ENCODE measurements at regions not wholly inside any gene's neighbourhood (a gene's known extent, or its start where the extent isn't known, plus 50 kb on each side); places are given as distances from the start of the nearest gene placed in this dataset.

GRCh38 chr5:13503017-13503416, 441.5 kb downstream of the DNAH5 start:
- TF ChIP-seq CTCF (conservative IDR thresholded peaks at IDR 0.05 in 1 of 2, IDR thresholded peaks at IDR 0.05 in 1 of 2; ENCODE audit: low read depth in 1 of 2, low read length in 2 of 2) (no peak), EZH2 (IDR thresholded peaks at IDR 0.05; ENCODE audit: low read length, missing control alignments) (no peak)

Measured in fibroblast of lung (primary cell).